ENCODE measurements at regions not wholly inside any gene's neighbourhood (a gene's known extent, or its start where the extent isn't known, plus 50 kb on each side); places are given as distances from the start of the nearest gene placed in this dataset.

DNA sequence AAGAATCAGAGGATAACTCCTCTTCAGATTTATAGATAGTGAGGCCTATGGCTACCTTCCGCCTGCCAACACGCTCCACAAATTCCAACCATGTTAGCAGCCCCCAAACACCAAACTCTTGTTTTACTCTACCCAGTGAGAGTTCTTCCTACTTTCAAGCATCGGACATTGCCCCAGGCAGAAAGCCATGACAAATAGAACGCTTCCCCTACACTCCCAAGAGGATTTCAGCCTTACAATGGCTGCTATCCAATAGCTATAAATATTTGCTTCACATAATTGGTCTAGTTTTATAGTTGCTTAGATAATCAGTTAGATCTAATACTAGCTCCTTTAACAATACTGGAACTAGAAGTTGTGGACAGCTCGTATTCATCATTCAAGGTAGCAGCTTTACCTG is 503.4 kb upstream of the VRK2 start:
- 87 to 92% methylated on average over 5 of the region's 5 CpGs for WGBS, 2 donors
- no peak for ATAC-seq
- Histone ChIP-seq H3K4me1 (no peaks in the 10 kb centered on the region), H3K9me3 (no peaks in the 10 kb centered on the region), H3K27me3 (no peaks in the 10 kb centered on the region), H3K4me3 (no peak overlapping the region), H3K27ac (no peak overlapping the region), H3K36me3 (replicated peaks in 1 of 2; ENCODE audit: insufficient read depth in 1 of 2, low read depth in 2 of 2) (no peaks in the 10 kb centered on the region)
- intact Hi-C loops (cut with DNase I) = no loop called here
- TF ChIP-seq POLR2A (IDR thresholded peaks at IDR 0.05) = no peak
- TF ChIP-seq, protein P1, sequence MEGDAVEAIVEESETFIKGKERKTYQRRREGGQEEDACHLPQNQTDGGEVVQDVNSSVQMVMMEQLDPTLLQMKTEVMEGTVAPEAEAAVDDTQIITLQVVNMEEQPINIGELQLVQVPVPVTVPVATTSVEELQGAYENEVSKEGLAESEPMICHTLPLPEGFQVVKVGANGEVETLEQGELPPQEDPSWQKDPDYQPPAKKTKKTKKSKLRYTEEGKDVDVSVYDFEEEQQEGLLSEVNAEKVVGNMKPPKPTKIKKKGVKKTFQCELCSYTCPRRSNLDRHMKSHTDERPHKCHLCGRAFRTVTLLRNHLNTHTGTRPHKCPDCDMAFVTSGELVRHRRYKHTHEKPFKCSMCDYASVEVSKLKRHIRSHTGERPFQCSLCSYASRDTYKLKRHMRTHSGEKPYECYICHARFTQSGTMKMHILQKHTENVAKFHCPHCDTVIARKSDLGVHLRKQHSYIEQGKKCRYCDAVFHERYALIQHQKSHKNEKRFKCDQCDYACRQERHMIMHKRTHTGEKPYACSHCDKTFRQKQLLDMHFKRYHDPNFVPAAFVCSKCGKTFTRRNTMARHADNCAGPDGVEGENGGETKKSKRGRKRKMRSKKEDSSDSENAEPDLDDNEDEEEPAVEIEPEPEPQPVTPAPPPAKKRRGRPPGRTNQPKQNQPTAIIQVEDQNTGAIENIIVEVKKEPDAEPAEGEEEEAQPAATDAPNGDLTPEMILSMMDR (IDR thresholded peaks at IDR 0.05) = no peak
- no peak for DNase-seq

DNA sequence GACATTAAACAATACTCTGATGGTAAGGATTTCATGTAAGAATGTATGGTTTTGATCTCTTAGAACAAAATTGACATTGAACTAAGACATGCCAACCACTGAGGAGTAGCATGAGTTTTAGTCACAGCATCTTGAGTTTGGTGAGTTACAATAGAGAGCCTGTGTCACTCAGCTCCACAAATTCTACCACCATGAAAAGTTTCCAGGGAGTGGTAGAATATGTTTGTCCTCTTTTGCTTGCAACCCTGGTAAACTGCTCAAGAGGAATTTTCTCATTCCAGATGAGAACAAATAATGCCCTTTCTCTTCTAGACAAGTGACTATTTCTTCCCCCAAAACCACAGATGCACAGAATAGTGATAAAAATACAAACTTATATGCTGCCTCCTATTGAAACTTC is 502.0 kb upstream of the VRK2 start:
- intact Hi-C loops (cut with DNase I) = no loop called here
- H3K36me3 ChIP-seq (replicated peaks in 1 of 2; ENCODE audit: insufficient read depth in 1 of 2, low read depth in 2 of 2) = no peaks in the 10 kb centered on the region
- TF ChIP-seq, protein P1 (IDR thresholded peaks at IDR 0.05) = no peak
- no peak for TF ChIP-seq POLR2A (IDR thresholded peaks at IDR 0.05)
- no peaks in the 10 kb centered on the region for H3K4me1 ChIP-seq
- no peaks in the 10 kb centered on the region for H3K27me3 ChIP-seq
- H3K27ac ChIP-seq = no peak overlapping the region
- H3K9me3 ChIP-seq = no peaks in the 10 kb centered on the region
- ATAC-seq = no peak
- no peak for DNase-seq
- no peak overlapping the region for H3K4me3 ChIP-seq

DNA sequence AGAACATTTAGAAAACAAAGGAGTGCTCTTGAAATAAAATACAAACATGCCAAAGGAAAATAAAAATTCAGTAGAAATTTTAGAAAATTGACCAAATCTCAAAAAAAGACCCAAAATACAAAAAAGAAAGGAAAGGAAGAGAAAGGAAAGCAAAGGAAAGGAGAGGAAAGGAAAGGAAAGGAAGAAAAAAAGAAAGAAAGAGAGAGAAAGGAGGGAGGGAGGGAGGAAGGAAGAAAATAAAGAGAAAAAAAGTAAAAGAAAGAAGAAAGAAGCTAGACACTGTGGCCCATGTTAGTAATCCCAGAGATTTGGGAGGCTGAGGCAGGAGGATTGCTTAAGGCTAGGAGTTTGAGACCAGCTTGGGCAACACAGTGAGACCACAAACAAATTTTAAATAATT is 500.1 kb upstream of the VRK2 start:
- ATAC-seq = no peak
- intact Hi-C loops (cut with DNase I) = no loop called here

DNA sequence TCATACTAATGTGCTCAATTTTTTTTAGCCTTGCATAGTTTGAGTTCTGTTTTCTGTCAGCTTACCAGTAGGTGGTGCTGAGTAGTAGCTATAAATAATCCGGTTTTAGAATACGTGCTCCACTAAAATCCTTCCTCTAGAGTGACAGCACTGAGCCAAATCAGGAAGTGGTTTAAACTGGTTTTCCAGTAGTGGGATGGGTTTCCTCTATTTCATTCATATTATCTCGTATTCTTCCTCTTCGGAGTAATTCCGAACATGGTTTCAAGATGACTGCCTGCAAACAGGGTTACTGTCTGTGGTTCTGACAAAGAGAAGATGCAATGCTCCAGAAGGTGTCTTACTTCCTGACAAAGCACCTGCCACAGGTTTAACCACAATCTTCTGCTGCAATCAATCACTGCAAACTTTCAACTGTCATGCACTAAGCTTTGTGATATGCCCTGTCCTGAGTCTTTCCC is 496.9 kb upstream of the VRK2 start:
- H3K27me3 ChIP-seq = no peaks in the 10 kb centered on the region
- no peak overlapping the region for H3K4me3 ChIP-seq
- H3K9me3 ChIP-seq = peaks cover 0 to 10% (median 0%) of the 10 kb centered on the region in 3 donors
- H3K36me3 ChIP-seq (replicated peaks in 1 of 2; ENCODE audit: insufficient read depth in 1 of 2, low read depth in 2 of 2) = no peaks in the 10 kb centered on the region
- no peaks in the 10 kb centered on the region for H3K4me1 ChIP-seq
- TF ChIP-seq, protein P1 (IDR thresholded peaks at IDR 0.05) = no peak
- no peak for TF ChIP-seq POLR2A (IDR thresholded peaks at IDR 0.05)
- ATAC-seq (no peak), DNase-seq (no peak)
- intact Hi-C loops (cut with DNase I) = no loop called here
- WGBS, 2 donors = 37 to 53% methylated on average over 5 of the region's 5 CpGs
- no peak overlapping the region for H3K27ac ChIP-seq

More for the DNA sequence above, 500.1 kb upstream of the VRK2 start:
- TF ChIP-seq, protein P1 (IDR thresholded peaks at IDR 0.05) = no peak
- TF ChIP-seq POLR2A (IDR thresholded peaks at IDR 0.05) = no peak
- peaks cover 0 to 9% (median 0%) of the 10 kb centered on the region in 3 donors for H3K9me3 ChIP-seq
- no peak overlapping the region for H3K27ac ChIP-seq
- no peaks in the 10 kb centered on the region for H3K27me3 ChIP-seq
- no peaks in the 10 kb centered on the region for H3K36me3 ChIP-seq (replicated peaks in 1 of 2; ENCODE audit: insufficient read depth in 1 of 2, low read depth in 2 of 2)
- no peak overlapping the region for H3K4me3 ChIP-seq
- DNase-seq = no peak
- H3K4me1 ChIP-seq = no peaks in the 10 kb centered on the region

DNA sequence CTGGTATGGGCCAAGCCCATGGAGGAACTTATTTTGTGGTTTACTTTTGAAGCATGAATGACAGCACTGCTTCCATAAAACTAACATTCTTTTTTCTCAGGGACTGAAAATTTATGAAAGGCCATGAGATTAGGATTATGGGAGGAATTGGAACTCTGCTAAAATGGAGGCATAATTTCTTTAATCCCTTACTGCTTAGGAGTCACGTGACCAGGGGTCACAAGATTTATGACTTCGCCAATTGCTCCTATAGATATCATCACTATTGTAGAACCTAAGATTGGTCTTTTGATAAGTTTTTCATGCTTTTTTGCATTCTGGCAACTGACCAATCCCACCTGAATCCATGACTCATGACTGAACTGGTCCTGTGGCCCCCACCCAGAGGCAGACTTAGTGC is 495.7 kb upstream of the VRK2 start:
- WGBS, 2 donors = 41 to 49% methylated on average over 2 of the region's 2 CpGs

More for the DNA sequence above, 495.7 kb upstream of the VRK2 start:
- Histone ChIP-seq H3K9me3 (peaks cover 0 to 10% (median 0%) of the 10 kb centered on the region in 3 donors), H3K27ac (no peak overlapping the region), H3K4me1 (no peaks in the 10 kb centered on the region), H3K36me3 (replicated peaks in 1 of 2; ENCODE audit: insufficient read depth in 1 of 2, low read depth in 2 of 2) (no peaks in the 10 kb centered on the region), H3K27me3 (no peaks in the 10 kb centered on the region), H3K4me3 (no peak overlapping the region)
- no peak for TF ChIP-seq POLR2A (IDR thresholded peaks at IDR 0.05)
- TF ChIP-seq, protein P1 (IDR thresholded peaks at IDR 0.05) = no peak
- intact Hi-C loops (cut with DNase I) = no loop called here
- DNase-seq = no peak
- no peak for ATAC-seq
